ENCODE measurements at regions not wholly inside any gene's neighbourhood (a gene's known extent, or its start where the extent isn't known, plus 50 kb on each side); places are given as distances from the start of the nearest gene placed in this dataset.

GRCh38 chr9:95760791-95761190 lies 114.7 kb upstream of the ERCC6L2 start:
- TF ChIP-seq, protein P1, sequence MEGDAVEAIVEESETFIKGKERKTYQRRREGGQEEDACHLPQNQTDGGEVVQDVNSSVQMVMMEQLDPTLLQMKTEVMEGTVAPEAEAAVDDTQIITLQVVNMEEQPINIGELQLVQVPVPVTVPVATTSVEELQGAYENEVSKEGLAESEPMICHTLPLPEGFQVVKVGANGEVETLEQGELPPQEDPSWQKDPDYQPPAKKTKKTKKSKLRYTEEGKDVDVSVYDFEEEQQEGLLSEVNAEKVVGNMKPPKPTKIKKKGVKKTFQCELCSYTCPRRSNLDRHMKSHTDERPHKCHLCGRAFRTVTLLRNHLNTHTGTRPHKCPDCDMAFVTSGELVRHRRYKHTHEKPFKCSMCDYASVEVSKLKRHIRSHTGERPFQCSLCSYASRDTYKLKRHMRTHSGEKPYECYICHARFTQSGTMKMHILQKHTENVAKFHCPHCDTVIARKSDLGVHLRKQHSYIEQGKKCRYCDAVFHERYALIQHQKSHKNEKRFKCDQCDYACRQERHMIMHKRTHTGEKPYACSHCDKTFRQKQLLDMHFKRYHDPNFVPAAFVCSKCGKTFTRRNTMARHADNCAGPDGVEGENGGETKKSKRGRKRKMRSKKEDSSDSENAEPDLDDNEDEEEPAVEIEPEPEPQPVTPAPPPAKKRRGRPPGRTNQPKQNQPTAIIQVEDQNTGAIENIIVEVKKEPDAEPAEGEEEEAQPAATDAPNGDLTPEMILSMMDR (IDR thresholded peaks at IDR 0.05) = no peak
- TF ChIP-seq POLR2A (IDR thresholded peaks at IDR 0.05) = no peak

Measured in testis (tissue), 2 donors.